T-helper 1 cell treated with Interleukin-12 subunit alpha and Interleukin-12 subunit beta and Interleukin-4 antibody, amounts not matched to agents 30 ng/mL and 1 ng/mL, for 36 hours (primary cell): ENCODE measurements at regions not wholly inside any gene's neighbourhood (a gene's known extent, or its start where the extent isn't known, plus 50 kb on each side); places are given as distances from the start of the nearest gene placed in this dataset.
"Not testable (repeated sequence)": the region's sequence is repeated elsewhere in the genome, so short reads cannot be mapped to it uniquely, and the experiment has no call there.

Experiments used
- intact Hi-C: fragments of 100-400 bp; cut with micrococcal nuclease; formaldehyde crosslinking; loops from one replicate; pipeline ENCODE4 v1.15.1; 2024

GRCh38 chr11:29629286-29629685, 387.5 kb downstream of the KCNA4 start:
- intact Hi-C loops: no loop called here

- intact Hi-C loops: no loop called here
Observed at GRCh38 chr11:29628609-29629008, 388.2 kb downstream of the KCNA4 start.

GRCh38 chr11:29627541-29627940, 389.3 kb downstream of the KCNA4 start:
- intact Hi-C loops: no loop called here

- intact Hi-C loops: no loop called here
Observed at GRCh38 chr11:29623144-29623722, 393.6 kb downstream of the KCNA4 start.

GRCh38 chr11:29616611-29617010, 400.2 kb downstream of the KCNA4 start:
- intact Hi-C loops: no loop called here

- intact Hi-C loops: no loop called here
Observed at GRCh38 chr11:29612423-29612822, 404.4 kb downstream of the KCNA4 start.

- intact Hi-C loops: no loop called here
Observed at GRCh38 chr11:29606330-29607031, 410.3 kb downstream of the KCNA4 start.

- intact Hi-C loops: not testable (repeated sequence)
Observed at GRCh38 chr11:29600151-29600575, 416.7 kb downstream of the KCNA4 start.

- intact Hi-C loops: no loop called here
Observed at GRCh38 chr11:29584342-29584741, 432.5 kb downstream of the KCNA4 start.

- intact Hi-C loops: no loop called here
Observed at GRCh38 chr11:29578806-29579205, 438.0 kb downstream of the KCNA4 start.

- intact Hi-C loops: no loop called here
Observed at GRCh38 chr11:29564486-29564885, 452.3 kb downstream of the KCNA4 start.

GRCh38 chr11:29562183-29562582, 454.6 kb downstream of the KCNA4 start:
- intact Hi-C loops: no loop called here

- intact Hi-C loops: no loop called here
Observed at GRCh38 chr11:29553990-29554389, 462.8 kb downstream of the KCNA4 start.

- intact Hi-C loops: no loop called here
Observed at GRCh38 chr11:29538339-29539036, 478.3 kb downstream of the KCNA4 start.

- intact Hi-C loops: no loop called here
Observed at GRCh38 chr11:29534836-29535235, 482.0 kb downstream of the KCNA4 start.

GRCh38 chr11:29530961-29531360, 485.9 kb downstream of the KCNA4 start:
- intact Hi-C loops: no loop called here

GRCh38 chr11:29527391-29527936, 489.4 kb downstream of the KCNA4 start:
- intact Hi-C loops: no loop called here

GRCh38 chr11:29518389-29519174, 498.2 kb downstream of the KCNA4 start:
- intact Hi-C loops: no loop called here

- intact Hi-C loops: no loop called here
Observed at GRCh38 chr11:29511394-29511793, 505.4 kb downstream of the KCNA4 start.

GRCh38 chr11:29507376-29507775, 509.5 kb downstream of the KCNA4 start:
- intact Hi-C loops: no loop called here

GRCh38 chr11:29495676-29496075, 521.2 kb downstream of the KCNA4 start:
- intact Hi-C loops: no loop called here

GRCh38 chr11:29490938-29491337, 525.9 kb downstream of the KCNA4 start:
- intact Hi-C loops: no loop called here
